GM18526 (cell line): ENCODE measurements at regions not wholly inside any gene's neighbourhood (a gene's known extent, or its start where the extent isn't known, plus 50 kb on each side); places are given as distances from the start of the nearest gene placed in this dataset.

ENCODE experiments used
- POLR2A ChIP-seq: IDR thresholded peaks from 3 replicates; pipeline ENCODE4 v1.6.1; 2011; ENCODE audit not compliant: insufficient read length; ENCODE audit errors: extremely low read depth

- no peak for TF ChIP-seq POLR2A
These were observed 222.9 kb upstream of the DDHD1 start for GRCh38 chr14:53376064-53376463.

GRCh38 chr14:53375599-53375998, 222.5 kb upstream of the DDHD1 start:
- TF ChIP-seq POLR2A = no peak

- TF ChIP-seq POLR2A = no peak
These were observed 215.6 kb upstream of the DDHD1 start for GRCh38 chr14:53368711-53369201.

GRCh38 chr14:53368066-53368465, 214.9 kb upstream of the DDHD1 start:
- TF ChIP-seq POLR2A = no peak

- no peak for TF ChIP-seq POLR2A
These were observed 214.5 kb upstream of the DDHD1 start for GRCh38 chr14:53367644-53368026.

GRCh38 chr14:53365486-53366130, 212.5 kb upstream of the DDHD1 start:
- TF ChIP-seq POLR2A = no peak

GRCh38 chr14:53360829-53361228, 207.7 kb upstream of the DDHD1 start:
- TF ChIP-seq POLR2A = no peak

GRCh38 chr14:53358166-53358565, 205.0 kb upstream of the DDHD1 start:
- no peak for TF ChIP-seq POLR2A

- TF ChIP-seq POLR2A = no peak
These were observed 203.4 kb upstream of the DDHD1 start for GRCh38 chr14:53356361-53357150.

- TF ChIP-seq POLR2A = no peak
These were observed 202.5 kb upstream of the DDHD1 start for GRCh38 chr14:53355581-53356112.

GRCh38 chr14:53354336-53354735, 201.2 kb upstream of the DDHD1 start:
- TF ChIP-seq POLR2A = no peak

GRCh38 chr14:53350866-53351265, 197.7 kb upstream of the DDHD1 start:
- no peak for TF ChIP-seq POLR2A

- no peak for TF ChIP-seq POLR2A
These were observed 197.3 kb upstream of the DDHD1 start for GRCh38 chr14:53350429-53350828.

GRCh38 chr14:53346988-53347387, 193.9 kb upstream of the DDHD1 start:
- no peak for TF ChIP-seq POLR2A

GRCh38 chr14:53341324-53341723, 188.2 kb upstream of the DDHD1 start:
- no peak for TF ChIP-seq POLR2A

GRCh38 chr14:53338192-53338591, 185.1 kb upstream of the DDHD1 start:
- no peak for TF ChIP-seq POLR2A
